Heart left ventricle (tissue), 16 donors: ENCODE measurements at regions not wholly inside any gene's neighbourhood (a gene's known extent, or its start where the extent isn't known, plus 50 kb on each side); places are given as distances from the start of the nearest gene placed in this dataset.

Experiments used
- ATAC-seq, 4 donors: fragments of 200-7000 bp; cut with Tn5 transposase; one replicate each; pipeline ENCODE4 v1.9.1; 2020 to 2022; ENCODE audit warnings: moderate library complexity in 4 of 4, mild to moderate bottlenecking in 3 of 4, moderate number of reproducible peaks in 1 of 4
- DNase-seq, 5 donors: peaks; one replicate each; pipeline ENCODE4 v3.0.0-alpha.2; 2020
- H3K27ac ChIP-seq, 12 donors: fragments of 200-600 bp; sonication (generic) in 4 of 12; one replicate each; pipeline versions ENCODE4 v1.5.0 to v1.8.0; 2016 to 2022; ENCODE audit warnings: mild to moderate bottlenecking in 2 of 12
- H3K27me3 ChIP-seq, 9 donors: fragments of 200-600 bp; sonication (generic) in 2 of 9; one replicate each; pipeline versions ENCODE4 v1.5.1 to v1.8.0; 2016 to 2022; ENCODE audit warnings: mild to moderate bottlenecking in 3 of 9
- H3K36me3 ChIP-seq, 9 donors: fragments of 200-600 bp; sonication (generic) in 2 of 9; one replicate each; pipeline versions ENCODE4 v1.5.0 to v1.8.0; 2018 to 2022; ENCODE audit warnings: mild to moderate bottlenecking in 2 of 9
- H3K4me1 ChIP-seq, 12 donors: fragments of 200-600 bp; sonication (generic) in 4 of 12; one replicate each; pipeline versions ENCODE4 v1.5.0 to v1.8.0; 2016 to 2022; ENCODE audit warnings: mild to moderate bottlenecking in 3 of 12
- H3K4me3 ChIP-seq, 12 donors: fragments of 200-600 bp; sonication (generic) in 4 of 12; one replicate each; pipeline versions ENCODE4 v1.5.0 to v1.8.0; 2017 to 2022; ENCODE audit warnings: mild to moderate bottlenecking in 9 of 12, moderate library complexity in 4 of 12
- H3K9me3 ChIP-seq, 12 donors: fragments of 200-600 bp; sonication (generic) in 4 of 12; one replicate each; pipeline versions ENCODE4 v1.5.0 to v1.8.0; 2016 to 2022; ENCODE audit warnings: mild to moderate bottlenecking in 1 of 12
- POLR2A ChIP-seq, 2 donors: fragments of 450-650 bp; IDR thresholded peaks; one replicate each; pipeline ENCODE4 v1.6.1; 2017; ENCODE audit warnings: antibody characterized with exemption in 2 of 2, mild to moderate bottlenecking in 2 of 2, moderate library complexity in 2 of 2
- WGBS, 4 donors: extraction: QIAGEN DNeasy Blood & Tissue Kit in 2 of 4; methylation state at CpG; one replicate each; pipeline versions ENCODE4 v1.1.5 to v1.1.7; 2013 to 2018; 5-methylcytosine and 5-hydroxymethylcytosine counted together
- intact Hi-C, 10 donors: fragments of 100-400 bp; cut with DNase I; formaldehyde crosslinking; loops; one replicate each; pipeline versions ENCODE4 v1.11.1 to v1.14.2; 2022
- TF ChIP-seq, protein P1 (sequence below), 12 donors: fragments of 200-600 bp; sonication (generic) in 4 of 12; IDR thresholded peaks; one replicate each; pipeline versions ENCODE4 v1.5.0 to v1.8.0; 2018 to 2022; ENCODE audit warnings: antibody characterized with exemption in 12 of 12, mild to moderate bottlenecking in 5 of 12
- donor health status: ischemic (EF 13 %, LVEDD 7.1; RV severe dilation, severe dysfunction).
- donor health status: healthy with polysubstance abuse.
- donor health status: DM: no; HTN: yes; CAD: no.
- donor health status: DM: no; HTN: no; CAD: no.
- donor health status: ischemic (EF 25% LVEDD 6.9; RV normal size, moderate dysfunction).
- donor health status: ischemic (EF 25% LVEDD 5.7; RV mildly dilated, moderate dysfunction).
- donor health status: healthy.
- donor health status: DM: yes; HTN: yes; CAD: no.
- donor health status: ischemic (EF 35%, LVEDD 5.7; RV mildly dilated, moderate dysfunction).
- donor health status: nonischemic (EF 11% LVEDD 7.7; RV severe dilation, severe dysfunction).
- donor health status: DM: yes; HTN: yes; CAD: no.
- donor health status: PGD.
- donor health status: ischemic (EF 29% LVEDD 5.4; RV normal size, mild dysfunction).
- donor health status: nonischemic (EF 23%, LVEDD 6.1; RV moderate dilation, normal function).

DNA sequence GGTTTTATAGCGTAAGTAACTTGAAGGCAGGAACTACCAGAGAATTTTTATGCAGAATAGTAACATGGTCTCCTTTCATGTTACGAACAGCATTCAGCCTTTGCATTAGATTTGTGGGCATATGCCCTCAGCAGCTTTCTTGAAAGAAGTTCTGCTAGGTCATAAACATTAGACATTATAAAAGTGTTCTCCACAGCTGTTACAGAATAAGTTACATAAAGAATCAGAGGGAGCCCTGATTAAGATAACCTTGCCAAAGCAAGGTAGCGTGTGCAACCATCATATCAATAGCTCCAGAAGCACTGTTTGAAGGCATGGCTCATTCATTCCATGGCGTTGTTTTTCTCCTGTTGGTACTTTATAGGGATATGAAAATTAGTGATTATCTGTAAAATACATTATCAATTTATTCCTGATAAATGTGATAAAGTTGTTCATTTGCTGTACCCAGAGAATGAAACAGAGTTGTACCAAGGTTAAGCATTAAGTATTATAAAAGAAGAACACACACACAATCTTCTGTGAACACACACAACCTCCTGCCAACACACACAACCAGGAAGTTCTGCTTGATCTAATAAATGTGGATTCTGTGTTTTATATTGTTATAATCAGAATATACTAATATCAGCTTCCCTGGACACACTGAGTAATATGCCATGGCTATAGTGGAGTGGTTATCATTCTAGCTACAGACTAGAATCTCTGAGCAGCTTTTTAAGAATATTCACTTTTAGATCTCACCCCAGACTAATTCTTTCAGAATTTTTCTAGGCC is 286.7 kb upstream of the SLC39A10 start:
- H3K27me3 ChIP-seq: no peaks in the 10 kb centered on the region
- 93 to 96% (median 94%) methylated on average over 4 of the region's 4 CpGs for WGBS, 4 donors
- H3K4me3 ChIP-seq: no peak overlapping the region
- H3K27ac ChIP-seq: no peak overlapping the region
- intact Hi-C loops: no loop called here
- no peak for DNase-seq
- H3K4me1 ChIP-seq: no peaks in the 10 kb centered on the region
- TF ChIP-seq, protein P1, sequence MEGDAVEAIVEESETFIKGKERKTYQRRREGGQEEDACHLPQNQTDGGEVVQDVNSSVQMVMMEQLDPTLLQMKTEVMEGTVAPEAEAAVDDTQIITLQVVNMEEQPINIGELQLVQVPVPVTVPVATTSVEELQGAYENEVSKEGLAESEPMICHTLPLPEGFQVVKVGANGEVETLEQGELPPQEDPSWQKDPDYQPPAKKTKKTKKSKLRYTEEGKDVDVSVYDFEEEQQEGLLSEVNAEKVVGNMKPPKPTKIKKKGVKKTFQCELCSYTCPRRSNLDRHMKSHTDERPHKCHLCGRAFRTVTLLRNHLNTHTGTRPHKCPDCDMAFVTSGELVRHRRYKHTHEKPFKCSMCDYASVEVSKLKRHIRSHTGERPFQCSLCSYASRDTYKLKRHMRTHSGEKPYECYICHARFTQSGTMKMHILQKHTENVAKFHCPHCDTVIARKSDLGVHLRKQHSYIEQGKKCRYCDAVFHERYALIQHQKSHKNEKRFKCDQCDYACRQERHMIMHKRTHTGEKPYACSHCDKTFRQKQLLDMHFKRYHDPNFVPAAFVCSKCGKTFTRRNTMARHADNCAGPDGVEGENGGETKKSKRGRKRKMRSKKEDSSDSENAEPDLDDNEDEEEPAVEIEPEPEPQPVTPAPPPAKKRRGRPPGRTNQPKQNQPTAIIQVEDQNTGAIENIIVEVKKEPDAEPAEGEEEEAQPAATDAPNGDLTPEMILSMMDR (IDR thresholded peaks at IDR 0.05): no peak
- no peak for TF ChIP-seq POLR2A (IDR thresholded peaks at IDR 0.05)
- ATAC-seq: no peak
- no peaks in the 10 kb centered on the region for H3K9me3 ChIP-seq
- no peaks in the 10 kb centered on the region for H3K36me3 ChIP-seq

- DNase-seq (no peak), ATAC-seq (no peak)
- Histone ChIP-seq H3K9me3 (no peaks in the 10 kb centered on the region), H3K4me1 (no peaks in the 10 kb centered on the region), H3K27me3 (no peaks in the 10 kb centered on the region), H3K36me3 (no peaks in the 10 kb centered on the region), H3K27ac (no peak overlapping the region), H3K4me3 (no peak overlapping the region)
- 0 to 4% (median 0%) methylated on average over 1 of the region's 1 CpG for WGBS, 4 donors
- TF ChIP-seq, protein P1 (IDR thresholded peaks at IDR 0.05): no peak
- TF ChIP-seq POLR2A (IDR thresholded peaks at IDR 0.05): no peak
- intact Hi-C loops: no loop called here
Observed at GRCh38 chr2:195369218-195369587, 287.8 kb upstream of the SLC39A10 start.

GRCh38 chr2:195368249-195369217 is 288.5 kb upstream of the SLC39A10 start:
- H3K4me3 ChIP-seq: peak overlapping the region in 2 of 12 donors; percentile 0 to 24
- no peaks in the 10 kb centered on the region for H3K4me1 ChIP-seq
- no peaks in the 10 kb centered on the region for H3K27me3 ChIP-seq
- 70 to 82% (median 78%) methylated on average over 6 of the region's 6 CpGs for WGBS, 4 donors
- H3K27ac ChIP-seq: no peak overlapping the region
- no peaks in the 10 kb centered on the region for H3K36me3 ChIP-seq
- no peak for TF ChIP-seq POLR2A (IDR thresholded peaks at IDR 0.05)
- TF ChIP-seq, protein P1 (IDR thresholded peaks at IDR 0.05): no peak
- ATAC-seq (no peak), DNase-seq (no peak)
- H3K9me3 ChIP-seq: no peaks in the 10 kb centered on the region
- intact Hi-C loops: no loop called here

- TF ChIP-seq POLR2A (IDR thresholded peaks at IDR 0.05): no peak
- TF ChIP-seq, protein P1 (IDR thresholded peaks at IDR 0.05): no peak
- DNase-seq (no peak), ATAC-seq (no peak)
- no peaks in the 10 kb centered on the region for H3K4me1 ChIP-seq
- no peaks in the 10 kb centered on the region for H3K27me3 ChIP-seq
- H3K27ac ChIP-seq: no peak overlapping the region
- no peaks in the 10 kb centered on the region for H3K9me3 ChIP-seq
- no peak overlapping the region for H3K4me3 ChIP-seq
- 56 to 73% (median 68%) methylated on average over 2 of the region's 2 CpGs for WGBS, 4 donors
- H3K36me3 ChIP-seq: no peaks in the 10 kb centered on the region
- intact Hi-C loops: no loop called here
Observed at GRCh38 chr2:195367809-195368208, 289.2 kb upstream of the SLC39A10 start.
